KMS-11 (cell line): ENCODE measurements at regions not wholly inside any gene's neighbourhood (a gene's known extent, or its start where the extent isn't known, plus 50 kb on each side); places are given as distances from the start of the nearest gene placed in this dataset.

Experiments
- H2AFZ ChIP-seq: fragments of 200-600 bp; sonication (generic); 2 replicates; pipeline ENCODE4 v1.6.1; 2016; ENCODE audit warnings: antibody characterized with exemption, mixed run types, low read depth
- H3K27ac ChIP-seq: fragments of 200-600 bp; sonication (generic); 2 replicates; pipeline ENCODE4 v1.6.1; 2016; ENCODE audit warnings: mild to moderate bottlenecking, mixed run types
- H3K27me3 ChIP-seq: fragments of 200-600 bp; sonication (generic); 2 replicates; pipeline ENCODE4 v1.6.1; 2017; ENCODE audit warnings: mild to moderate bottlenecking, low read depth, mixed run types, moderate library complexity; ENCODE audit not compliant: insufficient read depth
- H3K36me3 ChIP-seq: fragments of 200-600 bp; sonication (generic); 2 replicates; pipeline ENCODE4 v1.6.1; 2017; ENCODE audit warnings: mild to moderate bottlenecking, mixed run types; ENCODE audit not compliant: insufficient read depth
- H3K4me1 ChIP-seq: fragments of 200-600 bp; sonication (generic); 2 replicates; pipeline ENCODE4 v1.6.1; 2016; ENCODE audit warnings: mild to moderate bottlenecking, low read depth, mixed run types; ENCODE audit not compliant: poor library complexity, severe bottlenecking
- H3K4me2 ChIP-seq: fragments of 200-600 bp; sonication (generic); 2 replicates; pipeline ENCODE4 v1.7.0; 2016; ENCODE audit warnings: mild to moderate bottlenecking, mixed run types
- H3K4me3 ChIP-seq: fragments of 200-600 bp; sonication (generic); IDR thresholded peaks from 2 replicates; pipeline ENCODE4 v1.6.1; 2017; ENCODE audit warnings: low read depth, low read length, mixed read lengths; ENCODE audit not compliant: insufficient read depth
- H3K79me2 ChIP-seq: fragments of 200-600 bp; sonication (generic); 2 replicates; pipeline ENCODE4 v1.6.1; 2016; ENCODE audit warnings: low read depth, mixed run types; ENCODE audit not compliant: insufficient read depth
- H3K9ac ChIP-seq: fragments of 200-600 bp; sonication (generic); 2 replicates; pipeline ENCODE4 v1.6.1; 2016; ENCODE audit warnings: mild to moderate bottlenecking, mixed run types
- H4K20me1 ChIP-seq: fragments of 200-600 bp; sonication (generic); 2 replicates; pipeline ENCODE4 v1.6.1; 2016; ENCODE audit warnings: mild to moderate bottlenecking, mixed run types; ENCODE audit not compliant: insufficient read depth
- CTCF ChIP-seq: fragments of 200-600 bp; sonication (generic); conservative IDR thresholded peaks from 2 replicates; pipeline ENCODE4 v1.6.1; 2017; ENCODE audit warnings: low read depth, mild to moderate bottlenecking, antibody characterized with exemption, low read length, moderate library complexity, mixed read lengths

DNA sequence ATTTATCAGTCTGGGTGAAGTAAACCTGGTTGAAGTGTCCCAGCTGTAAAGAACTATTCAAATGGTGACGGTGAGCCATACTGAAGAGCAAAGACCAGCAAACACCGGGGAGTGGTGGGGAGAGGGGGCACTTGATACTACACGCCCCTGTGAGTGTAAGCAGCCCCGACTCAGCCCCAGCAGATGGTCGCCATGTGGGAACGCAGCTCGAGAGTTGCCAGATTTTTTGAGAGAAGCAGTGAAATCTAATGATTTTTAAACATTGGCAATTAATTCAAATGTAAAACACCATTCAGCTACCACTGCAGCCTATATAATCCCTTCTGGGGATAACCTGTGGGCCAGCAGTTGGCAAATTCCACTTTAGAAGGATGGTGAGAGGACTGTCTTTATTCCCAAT lies 1386.9 kb upstream of the WWC1 start:
- no peaks in the 10 kb centered on the region for H3K36me3 ChIP-seq
- no peak overlapping the region for H2AFZ ChIP-seq
- no peaks in the 10 kb centered on the region for H3K79me2 ChIP-seq
- H3K27ac ChIP-seq, result no peak overlapping the region
- no peaks in the 10 kb centered on the region for H3K4me1 ChIP-seq
- no peak overlapping the region for H3K4me3 ChIP-seq
- TF ChIP-seq CTCF, result no peak
- no peak overlapping the region for H3K9ac ChIP-seq
- no peak overlapping the region for H3K4me2 ChIP-seq
- no peaks in the 10 kb centered on the region for H3K27me3 ChIP-seq
- H4K20me1 ChIP-seq, result no peaks in the 10 kb centered on the region

GRCh38 chr5:166906991-166907713 lies 1384.3 kb upstream of the WWC1 start:
- no peak overlapping the region for H3K27ac ChIP-seq

DNA sequence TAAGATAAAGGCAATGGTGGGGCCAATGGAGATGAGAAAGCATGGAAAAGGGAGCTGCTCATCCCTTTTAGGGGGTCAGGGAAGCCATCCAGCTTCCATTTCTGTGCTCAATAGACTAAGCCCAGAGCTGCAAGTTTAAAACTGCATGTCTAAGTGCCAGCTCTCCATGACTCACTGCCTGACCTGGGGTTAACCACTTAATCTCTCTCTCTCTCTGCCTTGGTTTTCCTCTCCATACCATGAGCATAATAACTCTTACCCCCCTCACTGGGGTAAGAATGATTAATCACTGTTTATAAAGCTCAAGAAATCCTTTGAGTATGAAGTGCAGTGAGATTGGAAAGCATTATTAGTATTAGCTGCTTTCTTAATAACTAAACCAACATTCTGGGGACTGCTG lies 1382.4 kb upstream of the WWC1 start:
- H4K20me1 ChIP-seq, result no peaks in the 10 kb centered on the region
- no peaks in the 10 kb centered on the region for H3K27me3 ChIP-seq
- H3K27ac ChIP-seq, result no peak overlapping the region
- H2AFZ ChIP-seq, result no peak overlapping the region
- H3K9ac ChIP-seq, result no peak overlapping the region
- no peak overlapping the region for H3K4me2 ChIP-seq
- no peak for TF ChIP-seq CTCF
- no peak overlapping the region for H3K4me3 ChIP-seq
- H3K79me2 ChIP-seq, result no peaks in the 10 kb centered on the region
- no peaks in the 10 kb centered on the region for H3K36me3 ChIP-seq
- H3K4me1 ChIP-seq, result no peaks in the 10 kb centered on the region

More at GRCh38 chr5:166906991-166907713, 1384.3 kb upstream of the WWC1 start:
- no peaks in the 10 kb centered on the region for H3K27me3 ChIP-seq
- H3K79me2 ChIP-seq, result no peaks in the 10 kb centered on the region
- no peak overlapping the region for H3K4me2 ChIP-seq
- no peak for TF ChIP-seq CTCF
- H4K20me1 ChIP-seq, result no peaks in the 10 kb centered on the region
- no peak overlapping the region for H2AFZ ChIP-seq
- H3K4me3 ChIP-seq, result no peak overlapping the region
- H3K9ac ChIP-seq, result no peak overlapping the region
- H3K36me3 ChIP-seq, result no peaks in the 10 kb centered on the region
- no peaks in the 10 kb centered on the region for H3K4me1 ChIP-seq

GRCh38 chr5:166909926-166910325 lies 1381.5 kb upstream of the WWC1 start:
- no peak for TF ChIP-seq CTCF

More at GRCh38 chr5:166909926-166910325, 1381.5 kb upstream of the WWC1 start:
- H3K9ac ChIP-seq, result no peak overlapping the region
- H3K79me2 ChIP-seq, result no peaks in the 10 kb centered on the region
- no peaks in the 10 kb centered on the region for H3K4me1 ChIP-seq
- H4K20me1 ChIP-seq, result no peaks in the 10 kb centered on the region
- no peak overlapping the region for H2AFZ ChIP-seq
- H3K4me3 ChIP-seq, result no peak overlapping the region
- no peak overlapping the region for H3K27ac ChIP-seq
- no peaks in the 10 kb centered on the region for H3K27me3 ChIP-seq
- H3K4me2 ChIP-seq, result no peak overlapping the region
- no peaks in the 10 kb centered on the region for H3K36me3 ChIP-seq
